H9 (cell line): ENCODE measurements at regions not wholly inside any gene's neighbourhood (a gene's known extent, or its start where the extent isn't known, plus 50 kb on each side); places are given as distances from the start of the nearest gene placed in this dataset.

Experiments
- DNase-seq: peaks from one replicate; pipeline ENCODE4 v3.0.0-alpha.2; 2017
- H2AFZ ChIP-seq: one replicate; pipeline ENCODE4 v1.6.1; 2013; ENCODE audit warnings: mild to moderate bottlenecking, low read length, control low read depth, moderate library complexity
- H2AK5ac ChIP-seq: 2 replicates; pipeline ENCODE4 v1.6.1; 2013; ENCODE audit warnings: low read length, control low read depth, mixed read lengths; ENCODE audit not compliant: insufficient read length
- H2BK120ac ChIP-seq: one replicate; pipeline ENCODE4 v1.6.1; 2013; ENCODE audit warnings: low read depth, mild to moderate bottlenecking, low read length, control low read depth, inconsistent platforms; ENCODE audit not compliant: poor library complexity, severe bottlenecking
- H2BK12ac ChIP-seq: 2 replicates; pipeline ENCODE4 v1.6.1; 2013; ENCODE audit warnings: low read length, control low read depth, mixed read lengths, low read depth; ENCODE audit not compliant: insufficient read length
- H2BK15ac ChIP-seq: 2 replicates; pipeline ENCODE4 v1.6.1; 2013; ENCODE audit warnings: low read depth, low read length, control low read depth
- H2BK20ac ChIP-seq: one replicate; pipeline ENCODE4 v1.6.1; 2013; ENCODE audit warnings: low read depth, mild to moderate bottlenecking, low read length, control low read depth, inconsistent platforms; ENCODE audit not compliant: poor library complexity, severe bottlenecking
- H2BK5ac ChIP-seq: 2 replicates; pipeline ENCODE4 v1.6.1; 2013; ENCODE audit warnings: low read length, control low read depth, mixed read lengths; ENCODE audit not compliant: insufficient read length
- H3K14ac ChIP-seq: 2 replicates; pipeline ENCODE4 v1.6.1; 2013; ENCODE audit warnings: low read length, control low read depth; ENCODE audit not compliant: insufficient read depth
- H3K18ac ChIP-seq: 2 replicates; pipeline ENCODE4 v1.6.1; 2013; ENCODE audit warnings: low read depth, mild to moderate bottlenecking, mixed read lengths, low read length, control low read depth; ENCODE audit not compliant: insufficient read length
- H3K23ac ChIP-seq: 2 replicates; pipeline ENCODE4 v1.6.1; 2013; ENCODE audit warnings: low read length, control low read depth, mixed read lengths, low read depth; ENCODE audit not compliant: insufficient read length
- H3K23me2 ChIP-seq: 2 replicates; pipeline ENCODE4 v1.6.1; 2013; ENCODE audit warnings: low read depth, mild to moderate bottlenecking, mixed read lengths, low read length, control low read depth; ENCODE audit not compliant: insufficient read length, poor library complexity, severe bottlenecking
- H3K27ac ChIP-seq: 2 replicates; pipeline ENCODE4 v1.5.1; 2013; ENCODE audit warnings: low read length, control low read depth, mixed read lengths, low read depth; ENCODE audit not compliant: insufficient read length
- H3K27me3 ChIP-seq: 2 replicates; pipeline ENCODE4 v1.6.1; 2013; ENCODE audit warnings: low read length, control low read depth, inconsistent platforms; ENCODE audit not compliant: insufficient read depth
- H3K4ac ChIP-seq: 2 replicates; pipeline ENCODE4 v1.6.1; 2013; ENCODE audit warnings: low read depth, mild to moderate bottlenecking, control low read depth, inconsistent platforms, low read length, moderate library complexity
- H3K4me1 ChIP-seq: 2 replicates; pipeline ENCODE4 v1.6.1; 2013; ENCODE audit warnings: low read length, control low read depth, inconsistent platforms; ENCODE audit not compliant: insufficient read depth
- H3K4me2 ChIP-seq: 2 replicates; pipeline ENCODE4 v1.6.1; 2013; ENCODE audit warnings: low read length, control low read depth, mixed read lengths; ENCODE audit not compliant: insufficient read length, insufficient read depth
- H3K56ac ChIP-seq: 2 replicates; pipeline ENCODE4 v1.6.1; 2013; ENCODE audit warnings: low read depth, mild to moderate bottlenecking, mixed read lengths, low read length, control low read depth; ENCODE audit not compliant: insufficient read length
- H3K79me1 ChIP-seq: 2 replicates; pipeline ENCODE4 v1.6.1; 2013; ENCODE audit warnings: low read depth, mild to moderate bottlenecking, moderate library complexity, low read length, control low read depth, inconsistent platforms; ENCODE audit not compliant: insufficient read depth, poor library complexity, severe bottlenecking
- H3K79me2 ChIP-seq: 2 replicates; pipeline ENCODE4 v1.6.1; 2013; ENCODE audit warnings: low read length, control low read depth, inconsistent platforms; ENCODE audit not compliant: insufficient read depth
- H3K9ac ChIP-seq: 2 replicates; pipeline ENCODE4 v1.6.1; 2013; ENCODE audit warnings: low read length, control low read depth, mixed read lengths; ENCODE audit not compliant: insufficient read length; ENCODE audit errors: extremely low read depth
- H3K9me3 ChIP-seq: one replicate; pipeline ENCODE4 v1.6.1; 2013; ENCODE audit warnings: low read depth, low read length, inconsistent platforms; ENCODE audit not compliant: control insufficient read depth
- H3T11ph ChIP-seq: one replicate; pipeline ENCODE4 v1.6.1; 2013; ENCODE audit warnings: mild to moderate bottlenecking, low read length, control low read depth, inconsistent platforms
- H4K20me1 ChIP-seq: one replicate; pipeline ENCODE4 v1.6.1; 2013; ENCODE audit not compliant: control insufficient read depth, insufficient read length, insufficient read depth
- H4K5ac ChIP-seq: 2 replicates; pipeline ENCODE4 v1.6.1; 2013; ENCODE audit warnings: low read depth, mild to moderate bottlenecking, mixed read lengths, low read length, control low read depth; ENCODE audit not compliant: insufficient read length
- H4K8ac ChIP-seq: replicated peaks from 2 replicates; pipeline ENCODE4 v1.6.1; 2013; ENCODE audit warnings: low read length, control low read depth, mixed read lengths, low read depth; ENCODE audit not compliant: insufficient read length
- H4K91ac ChIP-seq: 2 replicates; pipeline ENCODE4 v1.6.1; 2013; ENCODE audit warnings: low read depth, mild to moderate bottlenecking, moderate library complexity, mixed read lengths, low read length, control low read depth; ENCODE audit not compliant: insufficient read length
- H3K27ac Mint-ChIP-seq, 3 experiments: 2 replicates in 2 of 3; 3 replicates in 1 of 3; pipeline ENCODE4 v1.8.0; 2020 to 2021; ENCODE audit warnings: mixed read lengths in 3 of 3, mild to moderate bottlenecking in 1 of 3, moderate library complexity in 1 of 3
- H3K27me3 Mint-ChIP-seq: 2 replicates; pipeline ENCODE4 v1.8.0; 2021; ENCODE audit warnings: low read depth, mild to moderate bottlenecking, moderate library complexity, mixed read lengths
- H3K36me3 Mint-ChIP-seq, 3 experiments: 2 replicates in 2 of 3; 3 replicates in 1 of 3; pipeline ENCODE4 v1.8.0; 2020 to 2021; ENCODE audit warnings: low read depth in 3 of 3, mixed read lengths in 3 of 3; ENCODE audit not compliant: insufficient read depth in 1 of 3
- H3K4me1 Mint-ChIP-seq, 2 experiments: 2 replicates each; pipeline ENCODE4 v1.8.0; 2020; ENCODE audit warnings: mixed read lengths in 2 of 2
- H3K4me3 Mint-ChIP-seq, 2 experiments: 2 replicates in 1 of 2; 3 replicates in 1 of 2; pipeline ENCODE4 v1.8.0; 2020 to 2021; ENCODE audit warnings: mild to moderate bottlenecking in 2 of 2, mixed read lengths in 2 of 2, moderate library complexity in 1 of 2
- H3K9me3 Mint-ChIP-seq, 2 experiments: 2 replicates in 1 of 2; 3 replicates in 1 of 2; pipeline ENCODE4 v1.8.0; 2020; ENCODE audit warnings: mild to moderate bottlenecking in 2 of 2, mixed read lengths in 2 of 2, moderate library complexity in 1 of 2
- WGBS: extraction: QIAGEN DNeasy Blood & Tissue Kit; methylation state at CpG from one replicate; pipeline ENCODE4 v1.1.7; 2013; ENCODE audit warnings: missing lambda C conversion rate, low lambda C conversion rate, mixed read lengths; ENCODE audit not compliant: insufficient read length; ENCODE audit errors: extremely low coverage; 5-methylcytosine and 5-hydroxymethylcytosine counted together
- TF ChIP-seq, protein P1 (sequence below): fragments of 200-600 bp; sonication (generic); conservative IDR thresholded peaks from 3 replicates; pipeline ENCODE4 v1.8.0; 2021; ENCODE audit warnings: antibody characterized with exemption, mild to moderate bottlenecking

DNA sequence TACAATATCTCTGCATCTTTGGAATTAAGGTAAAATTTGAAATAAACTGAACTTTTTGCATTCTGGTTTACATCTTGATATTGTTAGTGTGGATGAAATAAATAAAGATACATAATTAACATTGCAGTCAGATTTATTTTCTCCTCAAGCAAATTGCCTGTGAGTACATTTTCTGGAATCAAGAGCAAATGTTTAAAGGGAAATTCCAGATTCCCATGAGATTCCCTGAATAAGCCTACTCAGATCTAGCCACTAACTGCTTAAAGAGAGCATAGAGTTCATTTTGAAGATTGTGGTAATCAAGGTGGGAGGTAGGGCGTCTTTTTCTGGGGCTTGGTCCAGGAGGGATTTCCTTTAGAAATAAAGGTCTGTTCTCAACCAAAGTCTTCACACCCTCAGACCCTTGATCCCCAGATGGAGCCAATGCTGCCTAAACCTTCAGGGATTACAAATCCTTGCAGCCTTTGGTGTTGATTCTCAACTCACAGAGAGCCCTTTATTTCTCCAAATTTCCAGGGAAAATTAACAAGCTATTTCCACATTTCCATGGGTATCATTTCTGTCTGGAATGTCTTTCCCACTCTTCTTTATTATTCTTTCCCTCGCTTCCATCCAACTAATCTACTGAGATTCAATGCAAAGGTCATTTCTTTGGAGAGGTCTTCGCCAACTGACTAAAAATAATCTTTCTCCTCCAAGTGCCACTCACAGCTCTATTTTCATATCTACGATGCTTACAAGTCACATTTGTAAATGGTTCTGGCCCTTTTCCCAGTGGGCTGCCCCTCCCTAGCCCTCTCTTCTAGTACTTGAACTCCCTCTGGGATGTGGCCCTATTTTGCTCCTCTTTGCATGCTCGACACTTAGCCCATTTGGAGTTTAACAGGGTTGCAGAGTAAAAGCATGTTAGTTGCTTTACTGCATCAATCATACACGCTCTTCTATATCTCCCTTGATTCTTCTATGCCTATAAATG is 79.8 kb upstream of the SPATS2L start:
- Histone ChIP-seq H4K5ac (no peak overlapping the region), H4K91ac (no peak overlapping the region), H3K79me2 (no peaks in the 10 kb centered on the region), H2BK15ac (no peak overlapping the region), H2BK120ac (no peak overlapping the region), H3K4ac (no peak overlapping the region), H3K56ac (no peak overlapping the region), H3T11ph (no peak overlapping the region), H2BK5ac (no peak overlapping the region), H2AK5ac (no peak overlapping the region), H4K20me1 (no peaks in the 10 kb centered on the region), H3K9ac (no peak overlapping the region), H3K9me3 (no peaks in the 10 kb centered on the region), H3K4me1 (peaks cover 4% of the 10 kb centered on the region; the same call in 1 of the 2 replicates), H3K18ac (no peak overlapping the region), H3K23ac (no peak overlapping the region), H3K27me3 (no peaks in the 10 kb centered on the region), H3K14ac (no peak overlapping the region), H2BK12ac (no peak overlapping the region), H2AFZ (no peak overlapping the region), H3K4me2 (no peak overlapping the region), H3K79me1 (no peaks in the 10 kb centered on the region), H2BK20ac (no peak overlapping the region), H3K27ac (no peak overlapping the region), H3K23me2 (no peaks in the 10 kb centered on the region), H4K8ac (no peak overlapping the region)
- no peak for DNase-seq
- peaks cover 2% of the 10 kb centered on the region; the same call in 1 of the 2 replicates for H3K27me3 Mint-ChIP-seq
- H3K9me3 Mint-ChIP-seq = no peaks in the 10 kb centered on the region; a peak in 2 of 5 replicates
- no peak overlapping the region for H3K27ac Mint-ChIP-seq
- H3K36me3 Mint-ChIP-seq = peaks cover 0 to 2% (median 0%) of the 10 kb centered on the region in 3 experiments; a peak in 1 of 7 replicates
- H3K4me1 Mint-ChIP-seq = peaks cover 2 to 4% of the 10 kb centered on the region in 2 experiments; a peak in 1 of 4 replicates
- H3K4me3 Mint-ChIP-seq = no peak overlapping the region
- no CpG with 5 or more reads among the region's 6 CpGs for WGBS
- TF ChIP-seq, protein P1, sequence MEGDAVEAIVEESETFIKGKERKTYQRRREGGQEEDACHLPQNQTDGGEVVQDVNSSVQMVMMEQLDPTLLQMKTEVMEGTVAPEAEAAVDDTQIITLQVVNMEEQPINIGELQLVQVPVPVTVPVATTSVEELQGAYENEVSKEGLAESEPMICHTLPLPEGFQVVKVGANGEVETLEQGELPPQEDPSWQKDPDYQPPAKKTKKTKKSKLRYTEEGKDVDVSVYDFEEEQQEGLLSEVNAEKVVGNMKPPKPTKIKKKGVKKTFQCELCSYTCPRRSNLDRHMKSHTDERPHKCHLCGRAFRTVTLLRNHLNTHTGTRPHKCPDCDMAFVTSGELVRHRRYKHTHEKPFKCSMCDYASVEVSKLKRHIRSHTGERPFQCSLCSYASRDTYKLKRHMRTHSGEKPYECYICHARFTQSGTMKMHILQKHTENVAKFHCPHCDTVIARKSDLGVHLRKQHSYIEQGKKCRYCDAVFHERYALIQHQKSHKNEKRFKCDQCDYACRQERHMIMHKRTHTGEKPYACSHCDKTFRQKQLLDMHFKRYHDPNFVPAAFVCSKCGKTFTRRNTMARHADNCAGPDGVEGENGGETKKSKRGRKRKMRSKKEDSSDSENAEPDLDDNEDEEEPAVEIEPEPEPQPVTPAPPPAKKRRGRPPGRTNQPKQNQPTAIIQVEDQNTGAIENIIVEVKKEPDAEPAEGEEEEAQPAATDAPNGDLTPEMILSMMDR = no peak
